ENCODE measurements at regions not wholly inside any gene's neighbourhood (a gene's known extent, or its start where the extent isn't known, plus 50 kb on each side); places are given as distances from the start of the nearest gene placed in this dataset.

GRCh38 chr10:7003831-7004395, 406.9 kb downstream of the SFMBT2 start (continued):
- TF ChIP-seq ERG (CRISPR knock-in tag; IDR thresholded peaks at IDR 0.05): no peak
- no peak for TF ChIP-seq ZSCAN18 (CRISPR knock-in tag; IDR thresholded peaks at IDR 0.05)
- TF ChIP-seq NR3C1 (CRISPR knock-in tag; conservative IDR thresholded peaks at IDR 0.05; ENCODE audit: low read depth): no peak
- no peak for TF ChIP-seq PREB (CRISPR knock-in tag; IDR thresholded peaks at IDR 0.05; ENCODE audit: borderline replicate concordance)

GRCh38 chr10:7000061-7000460, 410.8 kb downstream of the SFMBT2 start:
- ATAC-seq: no peak
- ChIA-PET CTCF (interaction anchor here (0.7 kb wide), 1 partner anchor 121 kb away, joined by 3 read pairs; no protein-coding TSS in a partner anchor), POLR2A (no interaction called here)
- Mint-ChIP-seq H3K27me3 (ENCODE audit: low read depth) (no peaks in the 10 kb centered on the region; the same call in 1 of the 2 replicates), H3K4me3 (no peak overlapping the region), H3K4me1 (0 out of 2 replicates have a peak, but pooled peaks cover 3% of the 10 kb centered on the region), H3K27ac (no peak overlapping the region), H3K9me3 (0 out of 2 replicates have a peak, but pooled peaks cover 3% of the 10 kb centered on the region), H3K36me3 (no peaks in the 10 kb centered on the region)
- DNase-seq (ENCODE audit: low spot score): no peak
- TF ChIP-seq IRF1 (CRISPR knock-in tag; IDR thresholded peaks at IDR 0.05) (no peak), MLX (CRISPR knock-in tag; IDR thresholded peaks at IDR 0.05) (no peak), USF1 (CRISPR knock-in tag; IDR thresholded peaks at IDR 0.05) (no peak), E2F5 (CRISPR knock-in tag; IDR thresholded peaks at IDR 0.05) (no peak), ATF6 (CRISPR knock-in tag; IDR thresholded peaks at IDR 0.05) (no peak), RELA (CRISPR knock-in tag; IDR thresholded peaks at IDR 0.05; ENCODE audit: borderline replicate concordance) (no peak), STAT6 (CRISPR knock-in tag; conservative IDR thresholded peaks at IDR 0.05; ENCODE audit: low read depth) (no peak), ZNF423 (CRISPR knock-in tag; IDR thresholded peaks at IDR 0.05) (no peak), TCF7 (CRISPR knock-in tag; IDR thresholded peaks at IDR 0.05; ENCODE audit: low read depth) (no peak), ZNF671 (CRISPR knock-in tag; IDR thresholded peaks at IDR 0.05) (no peak), MAX (CRISPR knock-in tag; IDR thresholded peaks at IDR 0.05) (no peak), ZNF138 (CRISPR knock-in tag; conservative IDR thresholded peaks at IDR 0.05) (no peak), USF2 (CRISPR knock-in tag; IDR thresholded peaks at IDR 0.05) (no peak), FOXP1 (CRISPR knock-in tag; IDR thresholded peaks at IDR 0.05; ENCODE audit: borderline replicate concordance) (no peak), ATF2 (CRISPR knock-in tag; IDR thresholded peaks at IDR 0.05; ENCODE audit: borderline replicate concordance, low read depth) (no peak), JUN (CRISPR knock-in tag; IDR thresholded peaks at IDR 0.05) (no peak)
